Gastroesophageal sphincter (tissue), 4 donors: ENCODE measurements at regions not wholly inside any gene's neighbourhood (a gene's known extent, or its start where the extent isn't known, plus 50 kb on each side); places are given as distances from the start of the nearest gene placed in this dataset.

ENCODE experiments used
- ATAC-seq: fragments of 150-250 bp; one replicate; pipeline ENCODE4 v1.9.1; 2016; ENCODE audit warnings: mild to moderate bottlenecking, moderate library complexity
- H3K27ac ChIP-seq, 4 donors: fragments of 200-600 bp; sonication (generic) in 3 of 4; 1 replicate in 3 of 4; 2 replicates in 1 of 4; pipeline ENCODE4 v1.5.1; 2016 to 2019
- H3K27me3 ChIP-seq: fragments of 200-600 bp; sonication (generic); one replicate; pipeline ENCODE4 v1.5.1; 2019
- H3K36me3 ChIP-seq, 2 donors: fragments of 200-600 bp; sonication (generic); one replicate each; pipeline ENCODE4 v1.5.1; 2019; ENCODE audit warnings: control low read depth in 1 of 2
- H3K4me1 ChIP-seq, 3 donors: fragments of 200-600 bp; sonication (generic); 1 replicate in 2 of 3; 2 replicates in 1 of 3; pipeline ENCODE4 v1.5.1; 2016 to 2019; ENCODE audit warnings: control low read depth in 2 of 3
- H3K4me3 ChIP-seq, 2 donors: fragments of 200-600 bp; sonication (generic); one replicate each; pipeline ENCODE4 v1.5.1; 2019; ENCODE audit warnings: mild to moderate bottlenecking in 1 of 2, moderate library complexity in 1 of 2
- H3K9me3 ChIP-seq, 3 donors: fragments of 200-600 bp; sonication (generic); one replicate each; pipeline ENCODE4 v1.5.1; 2017 to 2019; ENCODE audit warnings: control low read depth in 2 of 3
- CTCF ChIP-seq, 4 experiments: fragments of 200-600 bp in 2 of 4; fragments of 450-650 bp in 2 of 4; sonication (generic) in 1 of 4; IDR thresholded peaks; one replicate each; pipeline ENCODE4 v1.5.1; 2017 to 2019; ENCODE audit warnings: antibody characterized with exemption in 4 of 4, mild to moderate bottlenecking in 2 of 4, moderate library complexity in 2 of 4
- EP300 ChIP-seq: sonication (generic); formaldehyde crosslinking; IDR thresholded peaks from one replicate; pipeline ENCODE4 v1.6.1; 2017; ENCODE audit warnings: antibody characterized with exemption, mild to moderate bottlenecking
- POLR2A ChIP-seq, 2 donors: fragments of 450-650 bp; IDR thresholded peaks; one replicate each; pipeline ENCODE4 v1.6.1; 2017; ENCODE audit warnings: antibody characterized with exemption in 2 of 2, mild to moderate bottlenecking in 2 of 2, moderate library complexity in 1 of 2
- POLR2AphosphoS5 ChIP-seq: sonication (generic); formaldehyde crosslinking; IDR thresholded peaks from one replicate; pipeline ENCODE4 v1.6.1; 2017; ENCODE audit warnings: antibody characterized with exemption
- WGBS, 2 donors: methylation state at CpG; one replicate each; pipeline ENCODE4 v1.1.5; 2018; ENCODE audit warnings: low coverage in 1 of 2; 5-methylcytosine and 5-hydroxymethylcytosine counted together

- peak overlapping the region; percentile 79 to 95 (median 84) for H3K27ac ChIP-seq
- no peak for TF ChIP-seq POLR2A (IDR thresholded peaks at IDR 0.05)
- no peak for TF ChIP-seq POLR2AphosphoS5
- TF ChIP-seq EP300, result no peak
- TF ChIP-seq CTCF (IDR thresholded peaks at IDR 0.05), result no peak
- no peaks in the 10 kb centered on the region for H3K36me3 ChIP-seq
- no peak for ATAC-seq
- no peak overlapping the region for H3K4me3 ChIP-seq
- WGBS, 2 donors, result 72 to 85% methylated on average over 2 to 8 of the region's 8 CpGs
- H3K9me3 ChIP-seq, result no peaks in the 10 kb centered on the region
- no peaks in the 10 kb centered on the region for H3K27me3 ChIP-seq
- peaks cover 0 to 18% (median 3%) of the 10 kb centered on the region in 3 donors for H3K4me1 ChIP-seq
Measured at GRCh38 chr2:66688951-66689350, 254.0 kb downstream of the MEIS1 start.

GRCh38 chr2:66689456-66690051, 254.6 kb downstream of the MEIS1 start:
- H3K36me3 ChIP-seq, result no peaks in the 10 kb centered on the region
- H3K27me3 ChIP-seq, result no peaks in the 10 kb centered on the region
- no peaks in the 10 kb centered on the region for H3K9me3 ChIP-seq
- H3K27ac ChIP-seq, result peak overlapping the region; percentile 79 to 95 (median 84)
- 34 to 40% methylated on average over 5 of the region's 5 CpGs for WGBS, 2 donors
- TF ChIP-seq POLR2A (IDR thresholded peaks at IDR 0.05) (no peak), POLR2AphosphoS5 (peak; percentile 57)
- no peak for ATAC-seq
- peaks cover 0 to 24% (median 3%) of the 10 kb centered on the region in 3 donors for H3K4me1 ChIP-seq
- H3K4me3 ChIP-seq, result no peak overlapping the region

GRCh38 chr2:66691031-66691965, 256.4 kb downstream of the MEIS1 start:
- WGBS, 2 donors, result 27 to 29% methylated on average over 10 of the region's 10 CpGs
- peak overlapping the region; percentile 79 to 95 (median 84) for H3K27ac ChIP-seq
- peak in 1 of 2 donors; percentile 31 for TF ChIP-seq POLR2A (IDR thresholded peaks at IDR 0.05)
- no peak for TF ChIP-seq CTCF (IDR thresholded peaks at IDR 0.05)
- TF ChIP-seq POLR2AphosphoS5, result peak; percentile 72
- no peak for TF ChIP-seq EP300

GRCh38 chr2:66692521-66693054, 257.7 kb downstream of the MEIS1 start:
- Histone ChIP-seq H3K4me1 (peaks cover 0 to 44% (median 11%) of the 10 kb centered on the region in 3 donors), H3K4me3 (peak overlapping the region; percentile 43 to 69), H3K27me3 (no peaks in the 10 kb centered on the region), H3K27ac (peak overlapping the region; percentile 79 to 95 (median 84)), H3K9me3 (no peaks in the 10 kb centered on the region), H3K36me3 (no peaks in the 10 kb centered on the region)
- 20 to 29% methylated on average over 7 of the region's 7 CpGs for WGBS, 2 donors
- no peak for TF ChIP-seq POLR2AphosphoS5
- no peak for TF ChIP-seq POLR2A (IDR thresholded peaks at IDR 0.05)
- no peak for TF ChIP-seq EP300
- no peak for TF ChIP-seq CTCF (IDR thresholded peaks at IDR 0.05)
- no peak for ATAC-seq

More at GRCh38 chr2:66691031-66691965, 256.4 kb downstream of the MEIS1 start:
- H3K36me3 ChIP-seq, result no peaks in the 10 kb centered on the region
- H3K27me3 ChIP-seq, result no peaks in the 10 kb centered on the region
- ATAC-seq, result no peak
- peak overlapping the region; percentile 43 to 69 for H3K4me3 ChIP-seq
- no peaks in the 10 kb centered on the region for H3K9me3 ChIP-seq
- H3K4me1 ChIP-seq, result peaks cover 0 to 42% (median 9%) of the 10 kb centered on the region in 3 donors
